GM21360 (cell line): ENCODE measurements at regions not wholly inside any gene's neighbourhood (a gene's known extent, or its start where the extent isn't known, plus 50 kb on each side); places are given as distances from the start of the nearest gene placed in this dataset.

Experiments
- ATAC-seq: cut with Tn5 transposase; IDR thresholded peaks from one replicate; pipeline ENCODE4 v1.9.1; 2021; ENCODE audit warnings: mild to moderate bottlenecking, moderate library complexity; ENCODE audit not compliant: unreplicated experiment

DNA sequence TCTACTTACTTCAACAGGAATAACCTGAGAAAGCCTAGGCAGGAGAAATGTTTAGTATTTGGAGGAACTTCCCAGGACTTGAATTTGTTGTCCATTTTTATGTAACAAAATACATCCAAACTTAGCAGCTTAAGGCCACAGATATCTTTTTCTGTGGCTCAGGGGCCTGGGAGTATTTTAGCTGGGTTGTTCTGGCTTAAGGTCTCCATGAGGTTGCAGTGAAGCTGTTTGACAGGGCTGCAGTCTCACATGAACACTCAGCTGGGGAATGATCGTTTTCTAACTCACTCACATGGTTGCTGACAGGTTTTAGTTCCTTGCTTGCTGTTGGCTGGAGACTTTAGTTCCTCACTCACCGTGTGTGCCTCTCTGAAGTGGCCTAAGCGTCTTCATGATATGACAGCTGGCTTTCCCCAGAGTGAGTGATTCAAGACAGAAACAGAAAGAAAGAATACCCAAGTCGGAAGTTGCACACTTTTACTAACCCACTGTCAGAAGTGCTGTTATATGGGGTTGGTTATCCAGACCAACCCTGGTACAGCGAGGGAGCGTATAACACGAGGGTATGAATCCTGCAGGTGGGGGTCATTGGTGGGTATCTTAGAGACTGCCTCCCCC lies 229.7 kb upstream of the TBL1XR1 start:
- ATAC-seq: peak; percentile 100

DNA sequence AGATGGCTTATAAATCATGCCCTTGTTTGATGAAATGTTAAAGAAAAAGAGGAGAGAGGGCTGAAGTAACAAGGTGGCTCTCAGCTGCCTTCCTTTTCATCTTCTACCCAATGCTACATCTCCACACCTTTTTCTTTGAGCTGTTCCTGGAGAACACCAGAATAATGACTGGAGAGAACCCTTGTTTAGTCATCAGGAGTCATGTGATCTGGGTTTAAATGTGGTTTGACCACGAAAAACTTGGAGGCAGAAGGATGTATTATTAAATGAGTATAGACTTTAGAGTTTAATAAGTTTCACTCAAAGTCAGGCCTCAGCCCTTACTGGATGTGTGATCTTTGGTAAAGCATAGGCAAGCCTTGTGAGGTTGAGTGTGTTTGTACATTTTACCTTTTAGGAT lies 230.3 kb upstream of the TBL1XR1 start:
- ATAC-seq: no peak

GRCh38 chr3:177429079-177429478 lies 231.8 kb upstream of the TBL1XR1 start:
- no peak for ATAC-seq

DNA sequence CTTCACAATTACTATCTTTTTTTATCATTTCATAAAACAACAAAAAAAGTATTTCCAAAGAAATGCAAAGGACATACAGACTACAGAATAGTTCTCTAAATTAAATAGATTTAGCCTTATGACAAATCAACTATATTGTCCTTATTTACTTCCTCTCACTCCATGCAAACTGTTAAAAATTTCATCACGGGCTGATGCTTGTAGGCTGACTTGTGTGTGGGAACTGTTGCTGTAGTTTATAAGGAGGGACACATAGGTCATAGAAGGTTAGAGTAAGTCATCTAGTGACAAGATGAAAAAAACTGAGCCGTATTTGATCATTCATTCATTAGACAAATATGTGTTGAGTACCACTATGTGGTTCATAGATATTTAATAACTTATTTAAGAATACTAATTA lies 232.5 kb upstream of the TBL1XR1 start:
- ATAC-seq: no peak

GRCh38 chr3:177430653-177431052 lies 233.4 kb upstream of the TBL1XR1 start:
- no peak for ATAC-seq

GRCh38 chr3:177431525-177432176 lies 234.4 kb upstream of the TBL1XR1 start:
- no peak for ATAC-seq

DNA sequence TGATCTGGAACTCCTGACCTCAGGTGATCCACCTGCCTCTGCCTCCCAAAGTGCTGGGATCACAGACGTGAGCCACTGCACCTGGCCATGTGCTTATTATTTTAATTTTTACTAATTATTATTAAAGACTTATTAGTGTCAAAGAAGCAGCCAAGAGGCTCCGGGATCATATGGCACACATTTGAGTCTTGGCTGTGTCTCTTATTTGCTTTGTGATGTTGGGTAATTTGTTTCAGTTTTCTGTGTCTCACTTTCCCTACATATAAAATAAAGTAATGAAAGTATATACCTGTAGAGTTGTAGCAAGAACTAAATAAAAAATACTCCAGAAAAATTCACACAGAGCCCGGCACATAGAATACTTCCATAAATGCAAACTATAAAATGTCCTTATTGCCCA lies 238.0 kb upstream of the TBL1XR1 start:
- ATAC-seq: no peak

- no peak for ATAC-seq
These were observed 240.4 kb upstream of the TBL1XR1 start for GRCh38 chr3:177437513-177438337.

DNA sequence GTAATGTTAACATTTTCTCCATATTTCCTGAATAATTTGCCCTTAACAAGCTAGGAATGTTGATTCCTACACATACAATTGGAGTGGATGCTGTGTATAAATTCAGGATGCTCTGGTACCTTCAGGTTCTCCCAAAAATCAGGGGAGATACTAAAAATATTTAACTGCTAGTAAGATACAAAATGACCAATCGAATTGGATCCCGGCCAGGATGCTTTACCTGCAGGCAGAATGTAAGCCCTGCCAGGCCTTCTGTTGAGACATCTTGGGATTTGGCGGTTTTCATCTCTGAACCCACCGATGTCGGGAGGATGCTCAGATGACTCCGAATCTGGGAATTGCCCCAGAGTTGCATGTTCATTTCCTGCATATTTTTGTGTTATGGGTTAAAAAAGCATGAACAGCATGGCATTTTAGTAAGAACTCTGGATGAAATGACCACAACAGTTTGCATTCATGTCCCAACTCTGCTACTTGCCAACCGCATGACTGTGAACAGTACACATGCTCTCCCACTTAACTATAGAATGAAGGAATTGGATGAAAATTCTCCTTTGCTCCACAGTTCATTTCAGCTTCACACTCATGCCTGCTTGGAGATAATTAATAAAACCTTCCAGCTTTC lies 241.4 kb upstream of the TBL1XR1 start:
- no peak for ATAC-seq

DNA sequence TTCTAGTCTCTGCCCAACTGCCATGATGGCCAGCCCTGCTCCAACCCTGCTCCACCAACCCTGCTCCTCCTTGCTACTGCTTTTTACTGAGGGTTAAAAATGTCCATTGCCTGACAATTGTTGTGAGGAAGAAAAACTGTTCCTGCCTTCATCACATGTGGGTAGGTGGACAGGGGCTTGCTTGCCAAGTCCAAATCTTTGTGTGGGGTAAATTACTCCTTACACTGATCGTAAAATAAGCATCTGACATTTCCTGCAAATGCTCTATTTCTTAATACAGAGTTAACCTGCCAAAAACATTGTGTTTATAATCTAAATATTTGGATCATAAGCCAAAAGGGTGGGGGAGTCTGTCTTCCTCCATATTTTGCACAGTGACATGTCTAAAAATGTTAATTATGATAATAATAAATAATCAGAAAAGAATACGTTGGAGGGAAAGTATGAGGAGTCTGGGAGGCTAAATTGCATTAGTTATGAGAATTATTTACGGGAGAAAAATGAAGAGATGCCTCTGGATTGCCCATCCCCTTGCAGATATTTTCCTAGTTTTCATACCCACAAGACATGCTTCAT lies 242.5 kb upstream of the TBL1XR1 start:
- no peak for ATAC-seq

- ATAC-seq: no peak
These were observed 243.3 kb upstream of the TBL1XR1 start for GRCh38 chr3:177440456-177441104.

DNA sequence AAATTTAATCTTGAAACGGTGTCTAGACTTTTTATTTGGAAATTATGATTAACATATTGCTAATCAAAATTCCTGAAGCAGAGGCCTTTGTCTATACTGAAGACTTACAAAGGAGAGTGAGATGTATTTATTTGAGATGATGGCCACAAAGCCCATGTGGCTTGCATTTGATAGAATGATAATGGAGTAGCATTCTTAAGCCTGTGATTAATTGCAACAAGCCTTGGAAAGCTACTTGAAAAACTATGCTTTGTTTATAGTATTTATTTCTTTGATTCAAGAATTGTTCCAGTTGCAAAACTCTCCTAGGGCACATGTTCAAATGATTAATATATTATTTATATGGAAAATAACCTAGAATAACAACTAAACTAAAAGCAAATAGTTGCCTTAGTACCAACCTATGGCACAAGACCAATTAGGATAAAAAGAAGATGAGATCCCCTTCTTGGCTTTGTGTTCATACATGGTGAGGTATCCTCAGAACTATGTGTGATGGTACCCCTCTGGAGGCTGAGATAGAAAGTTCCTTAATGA lies 244.1 kb upstream of the TBL1XR1 start:
- ATAC-seq: no peak

DNA sequence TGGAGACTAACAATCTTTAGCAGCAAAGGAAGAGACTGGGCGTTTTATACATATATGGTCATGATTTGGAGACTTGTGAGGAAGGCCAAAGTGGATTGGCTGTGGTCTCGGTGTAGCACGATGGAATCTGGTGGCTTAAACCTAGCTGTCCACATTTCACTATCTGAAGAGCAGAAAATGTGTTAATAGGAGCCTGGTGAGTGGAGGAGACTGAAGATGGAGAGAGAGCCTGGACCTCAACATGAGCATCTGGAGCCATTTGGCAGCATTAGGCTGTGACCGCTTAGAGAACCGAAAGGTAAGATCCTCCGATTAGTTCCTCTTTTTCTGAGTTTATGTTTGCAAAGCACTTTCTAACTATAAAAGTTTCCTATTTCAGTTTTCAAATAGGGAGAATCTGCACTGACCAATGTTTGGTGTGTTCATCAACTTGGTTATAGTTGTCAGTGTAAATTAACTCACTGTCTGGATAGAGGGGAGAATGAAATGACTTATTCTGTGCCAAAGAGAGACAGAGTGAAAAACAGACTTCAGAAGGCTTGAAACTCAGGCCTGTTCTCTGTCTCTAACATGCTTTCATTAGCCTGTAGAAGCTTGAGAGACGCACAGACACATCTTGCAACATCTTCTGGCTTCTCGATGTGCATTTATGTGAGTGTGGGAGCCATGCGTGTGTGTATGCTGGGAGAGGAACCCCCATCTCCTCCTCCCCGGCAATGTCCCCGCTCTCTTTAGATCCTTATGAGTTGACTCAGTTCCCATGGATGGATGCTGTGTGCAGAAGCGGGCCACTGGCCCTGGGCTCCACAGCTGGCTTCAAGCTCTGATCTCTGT lies 244.7 kb upstream of the TBL1XR1 start:
- peak; percentile 95 for ATAC-seq

GRCh38 chr3:177443469-177443868 lies 246.2 kb upstream of the TBL1XR1 start:
- no peak for ATAC-seq

DNA sequence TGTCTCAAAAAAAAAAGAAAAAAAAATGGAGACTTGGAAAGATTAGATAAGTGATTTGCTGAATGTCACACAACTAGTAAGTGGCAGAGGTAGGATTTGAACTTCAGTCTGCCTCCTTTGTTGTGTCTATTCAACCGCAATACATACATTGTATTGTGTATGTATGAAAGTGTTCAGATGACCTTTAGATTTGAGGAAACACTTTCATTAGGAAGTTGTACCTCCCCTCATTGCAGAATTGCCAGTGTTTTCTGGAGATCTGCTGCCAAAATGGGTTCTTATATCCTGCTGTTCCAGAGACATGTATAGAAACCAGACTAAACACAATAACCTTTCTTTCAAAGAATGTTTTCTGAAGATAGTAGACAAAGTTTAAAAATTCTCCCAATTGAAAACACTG lies 247.4 kb upstream of the TBL1XR1 start:
- no peak for ATAC-seq

DNA sequence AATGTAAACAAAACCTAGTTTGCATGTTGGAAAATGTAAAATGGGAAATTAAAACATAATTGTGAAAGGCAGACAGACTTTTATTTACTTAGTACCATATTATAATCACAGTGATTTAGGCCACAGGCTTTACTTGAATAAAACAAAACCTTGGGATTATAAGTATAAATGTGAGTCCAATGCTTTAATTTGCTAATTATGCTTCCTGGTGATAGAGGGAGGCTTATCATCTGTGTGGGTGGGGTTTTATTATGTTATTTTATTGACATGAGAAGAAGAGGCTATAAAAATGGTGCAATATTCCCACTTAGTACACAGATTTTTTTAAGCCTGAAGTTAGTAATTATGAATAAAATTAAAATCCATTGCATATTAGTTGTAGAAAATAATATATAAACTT lies 248.3 kb upstream of the TBL1XR1 start:
- ATAC-seq: no peak

DNA sequence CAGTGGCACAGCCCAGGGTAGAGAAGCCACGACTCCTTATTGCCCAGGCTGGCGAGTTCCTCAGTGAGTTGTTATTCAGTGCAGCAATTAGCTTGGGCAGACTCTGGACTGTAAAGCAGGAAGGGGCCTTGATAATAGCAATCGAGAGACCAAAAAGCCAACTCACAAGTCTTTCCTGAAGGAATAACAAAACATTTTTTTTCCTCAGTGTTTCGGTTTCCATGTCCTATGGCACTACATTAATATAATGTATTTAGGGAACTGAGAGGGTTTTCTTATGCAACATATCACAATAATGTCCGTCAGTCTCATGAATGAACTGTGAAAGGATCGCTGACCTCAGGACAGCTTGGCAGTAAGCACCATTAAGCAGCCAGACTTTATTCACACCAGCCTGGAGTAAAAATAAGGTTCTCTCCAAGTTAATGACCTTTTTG lies 248.9 kb upstream of the TBL1XR1 start:
- ATAC-seq: no peak

- ATAC-seq: no peak
These were observed 250.7 kb upstream of the TBL1XR1 start for GRCh38 chr3:177447938-177448337.

DNA sequence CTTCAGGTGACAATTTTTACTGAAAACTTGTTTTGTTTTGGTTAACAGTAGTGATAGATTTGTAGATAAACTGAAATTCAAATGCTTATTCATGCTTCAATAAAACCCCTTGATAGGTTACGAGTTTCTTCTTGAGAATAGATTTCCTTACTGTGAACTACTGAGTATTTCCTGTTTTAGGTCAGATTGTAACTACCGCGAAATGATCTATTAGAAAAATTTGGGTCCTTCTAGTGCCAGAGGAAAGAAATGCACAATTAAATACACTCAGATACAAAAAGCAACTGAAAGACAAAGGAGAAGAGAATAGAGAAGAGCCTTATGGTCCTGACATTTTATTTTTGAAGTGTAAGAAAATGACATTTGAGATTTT lies 251.7 kb upstream of the TBL1XR1 start:
- peak; percentile 19 for ATAC-seq
